Stomach (tissue), 8 donors: ENCODE measurements at regions not wholly inside any gene's neighbourhood (a gene's known extent, or its start where the extent isn't known, plus 50 kb on each side); places are given as distances from the start of the nearest gene placed in this dataset.

Source experiments
- DNase-seq, 2 donors: peaks; one replicate each; pipeline versions ENCODE4 v3.0.0 to v3.0.0-alpha.2; 2013 to 2019
- H3K27ac ChIP-seq, 5 donors: fragments of 200-600 bp in 4 of 5; sonication (generic) in 4 of 5; one replicate each; pipeline ENCODE4 v1.5.1; 2013 to 2019; ENCODE audit warnings: mild to moderate bottlenecking in 1 of 5, moderate library complexity in 1 of 5
- H3K27me3 ChIP-seq, 3 donors: fragments of 200-600 bp; sonication (generic); one replicate each; pipeline ENCODE4 v1.5.1; 2017 to 2019; ENCODE audit warnings: mixed run types in 1 of 3
- H3K36me3 ChIP-seq, 4 donors: fragments of 200-600 bp; sonication (generic); 1 replicate in 3 of 4; 2 replicates in 1 of 4; pipeline ENCODE4 v1.5.1; 2016 to 2019
- H3K4me1 ChIP-seq, 4 donors: fragments of 200-600 bp; sonication (generic); one replicate each; pipeline ENCODE4 v1.5.1; 2016 to 2019
- H3K4me3 ChIP-seq, 4 donors: fragments of 200-600 bp; sonication (generic) in 3 of 4; one replicate each; pipeline ENCODE4 v1.5.1; 2016 to 2019; ENCODE audit warnings: mild to moderate bottlenecking in 1 of 4
- H3K9me3 ChIP-seq, 4 donors: fragments of 200-600 bp; sonication (generic); one replicate each; pipeline ENCODE4 v1.5.1; 2016 to 2019
- CTCF ChIP-seq, 7 experiments: fragments of 450-650 bp in 4 of 7; fragments of 200-600 bp in 3 of 7; sonication (generic) in 3 of 7; IDR thresholded peaks; one replicate each; pipeline ENCODE4 v1.5.1; 2016 to 2019; ENCODE audit warnings: antibody characterized with exemption in 7 of 7, control low read depth in 2 of 7, mild to moderate bottlenecking in 1 of 7
- EP300 ChIP-seq: sonication (generic); formaldehyde crosslinking; IDR thresholded peaks from one replicate; pipeline ENCODE4 v1.6.1; 2017; ENCODE audit warnings: antibody characterized with exemption
- POLR2A ChIP-seq, 4 donors: fragments of 450-650 bp; IDR thresholded peaks; one replicate each; pipeline ENCODE4 v1.6.1; 2016; ENCODE audit warnings: antibody characterized with exemption in 4 of 4, control low read depth in 2 of 4, mild to moderate bottlenecking in 1 of 4, moderate library complexity in 1 of 4
- POLR2AphosphoS5 ChIP-seq, 3 donors: sonication (generic); formaldehyde crosslinking; IDR thresholded peaks; one replicate each; pipeline ENCODE4 v1.6.1; 2016; ENCODE audit warnings: antibody characterized with exemption in 3 of 3
- WGBS, 5 donors: extraction: QIAGEN DNeasy Blood & Tissue Kit in 3 of 5; methylation state at CpG; one replicate each; pipeline versions ENCODE4 v1.1.5 to v1.1.7; 2013 to 2018; 5-methylcytosine and 5-hydroxymethylcytosine counted together
- intact Hi-C: fragments of 100-400 bp; cut with DNase I; formaldehyde crosslinking; loops from one replicate; pipeline ENCODE4 v1.15.1; 2023; ENCODE audit warnings: low total_unique reads
- donor health status: healthy with polysubstance abuse.
- donor health status: Bipolar disorder and iron deficiency.
- donor health status: healthy.

- H3K36me3 ChIP-seq: no peaks in the 10 kb centered on the region
- no peaks in the 10 kb centered on the region for H3K27me3 ChIP-seq
- WGBS, 5 donors: 86 to 100% (median 94%) methylated on average over 2 of the region's 2 CpGs
- no peaks in the 10 kb centered on the region for H3K9me3 ChIP-seq
- peaks cover 0 to 15% (median 4%) of the 10 kb centered on the region in 4 donors for H3K4me1 ChIP-seq
- no peak overlapping the region for H3K27ac ChIP-seq
- intact Hi-C loops: no loop called here
- TF ChIP-seq EP300: no peak
- no peak for TF ChIP-seq CTCF (IDR thresholded peaks at IDR 0.05)
- no peak for TF ChIP-seq POLR2A (IDR thresholded peaks at IDR 0.05)
- TF ChIP-seq POLR2AphosphoS5 (IDR thresholded peaks at IDR 0.05): no peak
- H3K4me3 ChIP-seq: no peak overlapping the region
- DNase-seq: no peak
Observed at GRCh38 chr11:76732643-76733042, 50.5 kb upstream of the TSKU start.
